ENCODE measurements at regions not wholly inside any gene's neighbourhood (a gene's known extent, or its start where the extent isn't known, plus 50 kb on each side); places are given as distances from the start of the nearest gene placed in this dataset.
"Not testable (repeated sequence)": the region's sequence is repeated elsewhere in the genome, so short reads cannot be mapped to it uniquely, and the experiment has no call there.

DNA sequence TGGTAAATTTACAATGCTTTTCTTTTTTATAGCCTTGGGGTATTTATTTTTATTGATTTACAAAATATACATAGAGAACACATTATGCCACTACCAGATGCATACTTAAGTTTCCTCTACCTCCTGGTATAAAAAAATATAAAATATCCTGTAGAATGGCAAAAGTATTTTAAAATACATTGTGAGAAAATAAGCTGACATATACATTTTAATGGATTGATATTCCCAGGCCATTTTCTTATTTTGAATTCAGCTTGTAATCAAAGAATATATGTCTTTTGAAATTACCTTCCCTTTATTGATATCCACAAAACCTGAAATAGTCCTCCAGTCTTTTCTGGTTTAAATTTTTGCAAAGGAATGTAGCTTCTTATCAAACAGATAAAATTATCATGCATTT lies 923.9 kb downstream of the CDH18 start:
- no peak for DNase-seq (ENCODE audit: low spot score)

DNA sequence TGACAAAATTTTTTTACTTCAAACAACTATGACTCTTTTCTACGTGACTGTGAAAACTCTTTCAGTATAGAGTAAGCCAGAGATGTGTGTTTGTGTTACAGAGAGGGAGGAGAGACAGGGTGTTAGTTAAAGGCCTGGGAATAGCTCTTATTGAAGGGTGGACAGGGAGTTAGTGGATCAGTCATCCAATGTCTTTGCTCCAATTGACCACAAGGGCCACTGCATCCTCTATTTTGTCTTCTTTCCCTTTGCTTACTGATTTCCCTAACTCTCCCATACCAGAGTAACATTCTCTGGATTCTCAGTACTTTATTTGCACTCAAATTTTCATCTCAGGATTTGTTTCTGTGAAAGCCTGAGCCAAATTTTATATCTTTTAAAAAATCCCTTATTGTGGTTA lies 920.3 kb downstream of the CDH18 start:
- no peak for DNase-seq (ENCODE audit: low spot score)

DNA sequence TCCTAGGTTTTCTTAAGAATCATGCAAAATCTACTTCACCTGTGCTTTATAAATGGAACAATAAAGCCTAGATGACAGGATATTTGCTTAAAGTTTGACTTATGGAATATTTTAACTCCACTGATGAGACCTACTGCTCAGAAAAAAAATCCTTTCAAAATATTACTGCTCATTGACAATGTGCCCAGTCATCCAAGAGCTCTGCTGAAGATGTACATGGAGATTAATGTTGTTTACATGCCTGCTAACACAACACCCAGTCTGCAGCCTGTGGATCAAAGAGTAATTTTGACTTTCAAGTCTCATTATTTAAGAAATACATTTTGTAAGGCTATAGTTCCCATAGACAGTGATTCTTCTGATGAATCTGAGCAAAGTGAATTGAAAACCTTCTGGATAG lies 889.6 kb downstream of the CDH18 start:
- no peak for DNase-seq (ENCODE audit: low spot score)

DNA sequence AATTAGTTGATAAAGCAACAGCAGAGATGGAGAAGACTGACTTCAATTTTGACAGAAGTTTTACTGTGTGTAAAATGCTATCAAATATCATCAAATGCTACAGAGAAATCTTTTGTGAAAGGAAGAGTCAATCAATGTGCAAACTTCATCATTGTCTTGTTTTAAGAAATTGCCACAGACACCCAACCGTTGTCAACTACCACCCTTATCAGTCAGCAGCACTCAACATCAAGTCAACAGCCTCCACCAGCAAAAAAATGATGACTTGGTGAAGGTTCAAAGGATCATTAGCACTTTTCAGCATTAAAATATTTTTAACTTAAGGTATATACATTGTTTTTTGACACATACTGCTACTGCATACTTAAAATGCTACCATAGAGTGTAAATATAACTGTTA lies 888.8 kb downstream of the CDH18 start:
- no peak for DNase-seq (ENCODE audit: low spot score)

DNA sequence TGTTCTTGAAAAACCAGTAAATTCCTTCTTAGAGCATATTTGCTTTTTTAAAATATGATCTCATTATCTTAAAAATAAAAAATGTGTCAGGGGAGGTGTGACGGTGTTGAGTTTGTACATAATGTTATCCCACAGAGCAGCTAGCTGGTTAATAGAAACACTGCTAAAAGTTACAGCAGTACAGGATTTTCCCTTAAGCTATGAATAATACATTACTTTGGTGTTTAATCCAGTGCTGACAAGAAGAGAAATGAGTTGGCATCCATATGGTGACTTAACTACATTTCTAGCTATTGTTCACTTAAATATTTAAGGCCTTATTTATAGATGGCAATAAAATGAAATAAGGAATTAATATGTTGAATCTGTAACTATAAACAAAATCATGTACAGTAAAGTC lies 883.1 kb downstream of the CDH18 start:
- no peak for DNase-seq (ENCODE audit: low spot score)

DNA sequence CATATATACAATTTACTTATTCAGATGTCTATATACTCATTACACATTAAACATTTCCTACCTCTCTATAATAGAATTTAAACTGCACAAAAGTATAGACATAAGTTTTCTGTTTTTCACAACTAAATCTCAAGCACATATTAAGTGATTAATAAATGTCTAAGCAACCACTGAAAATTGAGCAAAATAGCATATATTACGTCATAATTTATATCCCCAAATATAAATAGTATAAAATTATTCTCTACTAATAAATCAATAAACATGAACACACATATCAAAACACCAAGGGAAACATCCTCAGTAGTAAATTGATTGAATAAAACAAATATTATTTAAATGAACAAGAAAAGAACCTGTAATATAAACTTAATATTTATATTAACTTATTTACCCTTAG lies 865.1 kb downstream of the CDH18 start:
- DNase-seq (ENCODE audit: low spot score) = no peak

DNA sequence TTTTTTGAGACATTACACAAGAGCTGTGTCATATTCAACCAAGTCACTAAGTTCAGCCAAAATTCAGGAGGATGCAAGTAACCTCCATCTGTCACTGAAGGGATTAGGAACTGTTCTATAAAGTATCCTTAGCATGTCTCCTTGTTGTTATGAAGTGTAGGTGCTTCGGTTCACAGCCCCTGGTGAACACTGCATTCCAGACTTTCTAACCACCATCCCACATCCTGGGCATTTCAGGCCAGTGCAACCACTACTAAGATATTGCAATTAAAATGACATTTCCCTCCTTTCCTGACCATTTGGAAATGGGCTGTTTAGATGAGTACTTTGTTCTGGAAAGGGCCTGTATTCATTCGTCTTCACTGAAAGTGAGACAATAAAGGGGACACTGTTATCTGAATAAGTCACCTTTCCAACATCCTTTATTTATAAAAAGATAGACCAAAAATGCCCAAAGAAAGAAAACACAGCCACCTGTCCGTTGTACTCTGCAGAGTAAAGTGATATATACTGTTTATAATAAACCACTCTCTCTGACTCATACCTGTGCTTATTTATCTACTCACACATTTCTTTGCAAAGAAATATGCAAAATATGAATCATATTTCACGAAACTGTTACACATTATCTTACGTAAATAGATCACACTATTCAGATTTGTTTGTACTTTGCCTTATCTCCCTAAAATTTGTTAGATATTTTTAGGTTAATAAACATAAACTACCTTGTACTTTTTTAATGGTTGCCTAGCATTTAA lies 861.9 kb downstream of the CDH18 start:
- DNase-seq (ENCODE audit: low spot score) = no peak

DNA sequence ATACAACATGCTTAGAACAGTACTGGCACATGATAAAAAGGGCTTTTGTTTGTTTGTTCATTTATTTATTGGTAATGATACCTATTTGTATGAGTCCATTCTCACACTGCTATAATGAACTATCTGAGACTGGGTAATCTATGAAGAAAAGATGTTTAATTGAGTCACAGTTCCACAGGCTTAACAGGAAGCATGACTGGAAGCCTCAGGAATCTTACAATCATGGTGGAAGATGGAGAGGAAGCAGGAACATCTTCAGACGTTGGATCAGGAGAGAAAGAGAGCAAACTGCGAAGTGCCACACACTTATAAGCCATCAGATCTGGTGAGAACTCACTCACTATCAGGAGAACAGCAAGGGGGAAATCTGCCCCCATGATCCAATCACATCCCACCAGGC lies 847.7 kb downstream of the CDH18 start:
- DNase-seq (ENCODE audit: low spot score) = no peak

DNA sequence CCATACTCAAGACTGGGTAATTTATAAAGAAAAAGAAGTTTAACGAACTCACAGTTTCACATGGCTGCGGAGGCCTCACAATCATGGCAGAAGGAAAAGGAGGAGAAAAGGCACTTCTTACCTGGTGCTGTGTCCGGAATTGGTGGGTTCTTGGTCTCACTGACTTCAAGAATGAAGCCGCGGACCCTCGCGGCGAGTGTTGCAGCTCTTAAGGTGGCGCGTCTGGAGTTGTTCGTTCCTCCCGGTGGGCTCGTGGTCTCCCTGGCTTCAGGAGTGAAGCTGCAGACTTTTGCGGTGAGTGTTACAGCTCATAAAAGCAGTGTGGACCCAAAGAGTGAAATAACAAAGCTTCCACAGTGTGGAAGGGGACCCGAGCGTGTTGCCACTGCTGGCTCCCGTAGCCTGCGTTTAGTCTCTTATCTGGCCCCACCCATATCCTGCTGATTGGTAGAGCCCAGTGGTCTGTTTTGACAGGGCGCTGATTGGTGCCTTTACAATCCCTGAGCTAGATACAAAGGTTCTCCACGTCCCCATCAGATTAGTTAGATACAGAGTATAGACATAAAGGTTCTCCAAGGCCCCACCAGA lies 846.0 kb downstream of the CDH18 start:
- not testable (repeated sequence) for DNase-seq (ENCODE audit: low spot score)

DNA sequence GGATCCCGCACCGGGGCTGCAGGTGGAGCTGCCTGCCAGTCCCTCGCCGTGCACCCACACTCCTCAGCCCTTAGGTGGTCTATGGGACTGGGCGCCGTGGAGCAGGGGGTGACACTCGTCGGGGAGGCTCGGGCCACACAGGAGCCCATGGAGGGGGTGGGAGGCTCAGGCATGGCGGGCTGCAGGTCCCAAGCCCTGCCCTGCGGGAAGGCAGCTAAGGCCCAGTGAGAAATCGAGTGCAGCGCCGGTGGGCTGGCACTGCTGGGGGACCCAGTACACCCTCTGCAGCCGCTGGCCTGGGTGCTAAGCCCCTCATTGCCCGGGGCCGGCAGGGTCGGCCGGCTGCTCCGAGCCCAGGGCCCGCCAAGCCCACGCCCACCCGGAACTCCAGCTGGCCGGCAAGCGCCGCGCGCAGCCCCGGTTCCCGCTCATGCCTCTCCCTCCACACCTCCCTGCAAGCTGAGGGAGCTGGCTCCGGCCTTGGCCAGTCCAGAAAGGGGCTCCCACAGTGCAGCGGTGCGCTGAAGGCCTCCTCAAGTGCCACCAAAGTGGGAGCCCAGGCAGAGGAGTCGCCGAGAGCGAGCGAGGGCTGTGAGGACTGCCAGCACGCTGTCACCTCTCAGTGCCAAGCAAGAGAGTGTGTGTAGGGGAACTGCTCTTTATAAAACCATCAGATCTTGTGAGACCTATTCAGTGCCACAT lies 845.1 kb downstream of the CDH18 start:
- not testable (repeated sequence) for DNase-seq (ENCODE audit: low spot score)

DNA sequence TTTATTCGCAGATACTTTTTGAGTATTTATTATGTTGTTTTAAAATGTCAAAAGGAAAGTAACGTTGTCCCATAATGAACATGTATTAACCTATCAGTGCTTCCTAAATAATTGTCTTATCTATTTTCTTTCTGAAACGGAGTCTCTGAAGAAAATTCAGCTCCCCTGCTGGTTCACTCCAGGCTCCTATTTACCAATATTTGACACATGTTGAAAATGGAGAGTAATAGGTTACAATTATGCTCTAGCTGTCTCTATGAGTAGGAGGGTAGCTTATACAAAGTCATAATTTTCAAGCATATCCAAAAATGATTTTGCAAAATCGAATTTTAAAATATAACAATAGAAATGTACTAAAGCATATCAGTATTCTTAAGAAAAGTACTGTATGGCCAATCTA lies 844.1 kb downstream of the CDH18 start:
- no peak for DNase-seq (ENCODE audit: low spot score)

DNA sequence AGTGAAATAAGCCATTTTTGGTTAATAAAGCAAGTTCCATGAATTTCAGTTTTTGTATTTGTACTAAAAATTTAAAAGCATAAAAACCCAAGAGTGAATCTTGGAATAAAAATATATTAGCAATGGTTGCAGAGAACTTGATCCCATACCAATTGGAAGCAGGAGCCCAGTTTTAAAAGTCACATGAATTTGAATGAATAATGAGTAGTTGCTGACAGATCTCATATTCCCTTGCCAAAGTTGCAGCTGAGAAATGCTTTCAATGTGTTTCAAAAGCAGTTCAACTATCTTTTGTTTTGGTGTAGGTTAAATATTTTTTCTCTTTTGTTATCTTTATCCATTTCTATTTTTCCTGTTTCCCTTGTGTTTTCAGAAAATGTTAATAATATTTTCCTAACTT lies 818.6 kb downstream of the CDH18 start:
- no peak for DNase-seq (ENCODE audit: low spot score)

DNA sequence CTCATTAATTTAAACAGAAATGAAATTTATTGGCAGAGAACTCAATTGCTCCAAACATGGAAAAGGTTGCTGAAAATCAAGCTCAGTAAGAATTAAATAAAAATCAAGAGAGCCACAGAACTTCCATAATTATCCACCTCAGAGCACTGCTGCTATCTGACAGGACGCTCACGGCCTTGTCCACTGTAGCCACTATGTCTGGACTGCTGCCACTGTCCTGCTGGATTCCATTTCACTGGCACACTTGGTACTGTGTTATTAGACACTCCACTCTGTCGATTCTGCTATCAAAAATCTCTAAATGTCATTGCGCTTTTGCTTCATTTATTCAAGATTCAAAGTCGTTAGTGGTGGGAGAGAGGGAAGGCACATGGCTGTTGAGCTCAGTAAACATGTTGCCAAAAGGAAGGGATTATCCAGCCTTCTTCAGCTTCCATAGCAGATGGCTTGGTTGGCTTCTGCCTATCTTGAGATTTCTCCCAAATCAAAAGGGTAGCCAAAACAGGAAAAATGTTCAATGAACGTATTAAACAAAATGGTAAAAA lies 815.0 kb downstream of the CDH18 start:
- no peak for DNase-seq (ENCODE audit: low spot score)

DNA sequence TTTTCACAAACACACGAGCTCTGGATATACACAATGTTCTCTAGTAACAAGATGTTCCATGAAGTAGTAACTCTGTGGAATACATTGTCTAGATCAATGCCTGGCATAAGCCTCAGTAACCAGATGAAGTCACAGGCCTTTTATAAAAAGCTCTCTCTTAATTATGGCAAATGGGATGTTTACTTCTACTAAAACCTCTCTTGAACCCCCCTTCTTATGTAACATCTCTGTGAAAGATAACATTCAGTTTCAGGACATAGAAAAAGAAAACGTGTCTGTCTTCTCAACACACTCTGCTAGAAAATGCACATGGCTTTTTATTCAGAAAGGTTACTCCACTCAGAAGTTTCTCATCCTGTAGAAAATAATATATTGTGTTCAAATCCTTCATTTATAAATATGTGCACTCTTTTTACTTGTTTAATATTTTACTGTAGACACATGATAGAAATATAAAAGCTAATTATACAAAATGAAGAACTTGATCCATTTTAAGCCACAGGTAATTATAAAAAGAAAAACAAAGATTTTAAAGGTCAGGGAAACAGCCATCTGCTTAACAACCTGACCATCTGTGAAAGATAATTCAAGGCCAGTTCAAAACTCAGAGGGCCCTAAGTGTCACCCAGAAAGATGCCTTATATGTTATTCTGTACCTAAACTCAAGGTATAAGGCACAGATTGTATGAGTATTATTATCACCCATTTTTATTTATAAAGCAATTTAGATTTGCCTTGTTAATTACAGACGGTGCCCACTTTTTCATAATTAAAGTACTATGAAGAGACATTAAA lies 812.0 kb downstream of the CDH18 start:
- DNase-seq (ENCODE audit: low spot score) = no peak

DNA sequence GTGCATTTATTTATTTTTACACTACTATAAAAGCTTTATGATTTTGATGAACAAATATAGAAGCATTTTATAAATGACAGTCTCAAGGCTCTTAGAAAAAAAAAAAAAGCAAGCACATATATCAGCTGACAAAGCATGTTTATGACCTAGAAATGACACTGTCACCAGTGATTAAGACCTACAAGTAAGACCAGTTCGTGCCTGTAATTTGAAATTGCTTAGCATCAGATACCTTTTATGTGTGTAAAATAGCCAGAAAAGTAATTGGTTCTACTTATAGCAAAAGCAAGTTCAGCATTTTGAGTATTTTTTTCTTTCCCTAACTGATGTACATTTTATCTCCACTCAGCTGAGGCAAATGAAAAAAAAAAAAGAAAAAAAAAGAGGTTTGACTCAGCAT lies 808.4 kb downstream of the CDH18 start:
- no peak for DNase-seq (ENCODE audit: low spot score)

DNA sequence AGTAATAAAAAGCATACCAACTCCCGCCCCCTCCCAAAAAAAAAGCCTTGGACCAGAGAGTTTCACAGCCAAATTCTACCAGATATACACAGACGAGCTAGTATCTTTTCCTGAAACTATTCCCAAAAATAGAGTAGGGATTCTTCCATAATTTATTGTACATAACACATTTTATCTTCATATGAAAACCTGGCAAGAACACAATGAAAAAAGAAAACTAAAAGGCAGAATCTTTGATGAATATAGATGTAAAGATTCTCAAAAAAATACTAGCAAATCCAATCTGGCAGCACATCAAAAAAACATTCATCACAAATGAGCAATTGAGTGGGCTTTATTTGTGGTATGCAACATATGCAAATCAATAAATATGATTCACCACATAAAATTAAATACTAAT lies 798.8 kb downstream of the CDH18 start:
- no peak for DNase-seq (ENCODE audit: low spot score)

DNA sequence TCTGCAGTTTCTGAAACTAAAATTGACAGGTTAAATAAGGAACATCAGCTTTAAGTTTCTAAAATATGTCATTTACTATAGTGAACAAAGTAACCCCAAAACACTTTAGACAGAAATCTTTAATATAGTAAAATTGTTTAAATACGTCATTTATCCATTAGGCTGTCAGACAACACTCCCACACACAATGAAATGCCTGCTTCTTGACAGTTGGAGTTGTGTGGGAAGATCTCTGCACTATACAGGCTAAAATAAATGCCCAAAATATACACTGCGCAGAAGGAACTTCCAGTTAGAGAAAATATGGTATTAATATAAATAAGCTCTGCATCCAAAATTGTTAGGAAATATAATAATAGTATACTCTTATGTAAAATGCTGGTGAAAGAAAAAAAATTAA lies 794.4 kb downstream of the CDH18 start:
- DNase-seq (ENCODE audit: low spot score) = no peak

DNA sequence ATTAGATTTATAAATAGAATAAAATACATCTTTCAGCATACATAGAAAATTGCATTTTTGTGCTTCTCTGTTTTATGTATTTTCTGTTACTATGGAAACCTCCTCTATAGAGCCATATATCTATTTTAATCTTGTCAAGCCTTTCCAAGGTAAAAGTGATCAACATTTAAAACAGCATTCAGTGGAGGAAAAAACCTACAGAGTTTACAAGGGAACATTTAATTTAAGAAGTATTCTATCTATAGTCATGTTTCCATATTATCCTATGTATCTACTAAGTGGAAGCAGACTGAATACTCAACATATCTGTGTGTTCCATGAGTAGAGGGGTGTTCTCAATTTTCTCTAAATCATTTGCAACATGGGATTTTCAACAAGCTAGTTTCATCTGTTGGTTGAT lies 791.4 kb downstream of the CDH18 start:
- no peak for DNase-seq (ENCODE audit: low spot score)

DNA sequence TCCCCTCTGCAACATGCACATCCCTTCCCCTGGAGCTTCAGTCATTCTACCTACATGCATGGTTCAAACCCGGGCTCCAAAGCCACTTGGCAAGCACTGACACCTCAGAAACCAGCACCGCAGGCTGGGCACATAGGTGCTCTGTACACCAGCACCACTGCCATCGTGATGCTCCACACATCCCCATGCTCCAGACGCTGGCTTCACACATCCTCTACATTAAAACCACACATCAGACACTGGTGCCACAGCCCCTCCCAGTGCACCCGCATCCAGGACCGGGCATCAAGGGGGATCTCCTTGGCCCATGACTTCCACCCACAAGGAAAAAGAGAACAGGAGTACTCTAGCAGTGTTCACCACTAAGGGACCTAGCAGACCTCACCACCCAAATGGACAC lies 787.7 kb downstream of the CDH18 start:
- no peak for DNase-seq (ENCODE audit: low spot score)

DNA sequence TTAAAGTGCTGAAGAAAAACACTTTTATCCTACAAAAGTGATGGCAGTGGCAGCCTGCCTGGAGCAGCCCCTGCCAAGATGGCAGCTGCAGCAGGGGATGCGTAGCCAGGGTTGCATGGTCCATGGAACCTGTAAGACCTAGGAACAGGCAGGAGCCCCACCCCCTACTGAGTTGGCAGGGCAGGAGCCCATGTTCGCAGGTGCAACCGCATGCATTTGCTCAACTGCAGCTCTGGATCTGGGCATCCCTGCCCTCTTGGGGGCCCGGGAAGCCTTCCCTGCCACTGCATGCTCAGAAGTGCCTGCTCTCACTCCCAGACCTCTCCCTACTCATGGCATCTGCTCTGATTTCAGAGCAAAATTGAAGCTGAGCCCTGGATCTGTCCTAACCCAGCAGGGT lies 779.6 kb downstream of the CDH18 start:
- no peak for DNase-seq (ENCODE audit: low spot score)

DNA sequence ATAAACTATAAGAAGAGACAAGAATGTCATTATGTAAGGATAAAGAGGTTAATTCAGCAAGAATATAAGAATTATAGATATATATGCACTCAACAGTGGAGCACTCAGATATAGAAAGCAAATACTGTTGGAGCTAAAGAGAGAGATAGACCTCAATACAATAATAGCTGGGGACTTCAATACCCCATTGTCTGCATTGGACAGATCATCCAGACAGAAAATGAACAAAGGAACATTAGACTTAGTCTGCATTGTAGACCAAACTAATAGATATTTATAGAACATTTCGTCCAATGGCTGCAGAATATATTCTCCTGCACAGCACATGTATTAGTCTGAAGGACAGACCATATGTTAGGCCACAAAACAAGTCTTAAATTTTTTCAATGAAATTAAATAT lies 777.1 kb downstream of the CDH18 start:
- DNase-seq (ENCODE audit: low spot score) = no peak

DNA sequence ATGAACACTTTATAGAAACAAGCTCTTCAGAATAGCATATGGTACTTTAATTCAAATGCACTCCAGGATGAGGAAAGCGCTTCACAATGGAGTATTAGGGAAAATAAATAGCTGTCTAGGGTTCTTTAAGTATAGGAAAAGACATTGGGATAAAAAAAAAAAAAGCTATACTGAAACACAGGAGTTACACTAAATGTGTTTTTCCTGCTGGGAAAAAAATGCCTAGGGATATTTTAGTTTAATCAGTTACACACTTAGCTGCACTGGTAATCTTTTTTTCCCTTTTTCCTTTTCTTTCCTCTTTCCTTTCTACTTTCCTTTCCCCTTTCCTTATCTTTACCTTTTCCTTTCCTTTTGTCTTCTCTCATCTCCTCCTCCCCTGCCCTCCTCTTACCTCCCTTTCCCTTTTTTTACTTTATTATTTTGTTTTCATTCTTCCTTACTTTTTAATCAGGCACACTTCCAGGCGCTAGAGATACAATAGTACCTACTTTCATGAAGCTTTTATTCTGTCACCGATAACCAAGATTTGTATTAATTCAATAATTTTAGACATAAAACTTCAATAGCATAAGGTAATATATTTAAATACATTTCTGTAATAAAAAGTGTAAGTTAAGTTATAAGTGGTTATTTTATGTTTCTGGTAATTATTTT lies 758.7 kb downstream of the CDH18 start:
- DNase-seq (ENCODE audit: low spot score) = no peak
